Activated CD8-positive, alpha-beta T cell treated with anti-CD3 and anti-CD28 coated beads, Interleukin-2, amount 10 ng/mL, durations not matched to agents 7 days and 5 days (primary cell): ENCODE measurements at regions not wholly inside any gene's neighbourhood (a gene's known extent, or its start where the extent isn't known, plus 50 kb on each side); places are given as distances from the start of the nearest gene placed in this dataset.

Experiments used
- ATAC-seq: fragments of 150-1000 bp; cut with Tn5 transposase; one replicate; pipeline ENCODE4 v1.10.0; 2021; ENCODE audit warnings: moderate library complexity
- CTCF ChIA-PET: fragments of 350-600 bp; sonication (Branson Sonifier 250); formaldehyde crosslinking; loops from one replicate; lab custom pipeline; 2021; ENCODE audit warnings: antibody characterized with exemption; lab: Charles Lee
- POLR2A ChIA-PET: fragments of 350-600 bp; sonication (Branson Sonifier 250); formaldehyde crosslinking; loops from one replicate; lab custom pipeline; 2021; ENCODE audit warnings: antibody characterized with exemption; lab: Charles Lee
- DNase-seq: peaks from one replicate; pipeline ENCODE4 v3.0.0-alpha.2; 2020
- H3K27ac Mint-ChIP-seq: one replicate; pipeline ENCODE4 v1.8.0; 2021; ENCODE audit warnings: mild to moderate bottlenecking, mixed read lengths
- H3K27me3 Mint-ChIP-seq: one replicate; pipeline ENCODE4 v1.8.0; 2021; ENCODE audit warnings: low read depth, mixed read lengths
- H3K36me3 Mint-ChIP-seq: one replicate; pipeline ENCODE4 v1.8.0; 2021; ENCODE audit warnings: low read depth, mixed read lengths
- H3K4me1 Mint-ChIP-seq: one replicate; pipeline ENCODE4 v1.8.0; 2021; ENCODE audit warnings: low read depth, mixed read lengths
- H3K4me3 Mint-ChIP-seq: one replicate; pipeline ENCODE4 v1.8.0; 2021; ENCODE audit warnings: mild to moderate bottlenecking, mixed read lengths
- H3K9me3 Mint-ChIP-seq: one replicate; pipeline ENCODE4 v1.8.0; 2022; ENCODE audit warnings: mixed read lengths; ENCODE audit not compliant: insufficient read depth

DNA sequence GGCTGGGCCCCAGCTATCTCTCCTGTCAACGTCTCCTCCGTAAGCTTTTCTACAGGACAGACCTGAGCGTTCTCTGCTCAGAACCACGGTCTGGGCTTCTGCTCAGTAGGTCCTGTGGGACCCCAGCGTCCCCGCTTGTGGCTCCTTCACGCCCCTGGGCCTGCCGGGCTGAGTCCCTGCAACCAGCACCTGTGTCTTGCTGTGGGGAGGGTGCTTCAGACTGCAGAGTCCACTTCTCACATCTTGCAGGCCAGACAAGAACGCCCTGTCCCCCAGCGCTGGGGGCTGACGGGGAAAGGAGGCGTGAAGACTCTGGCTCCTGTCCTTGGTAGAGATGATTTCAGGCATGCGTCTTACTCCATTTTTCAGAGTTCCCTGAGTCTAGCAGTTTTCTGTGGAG, 1480.8 kb downstream of the BRD1 start:
- no peaks in the 10 kb centered on the region for H3K9me3 Mint-ChIP-seq
- POLR2A ChIA-PET, result no interaction called here
- H3K4me1 Mint-ChIP-seq, result no peaks in the 10 kb centered on the region
- DNase-seq (no peak), ATAC-seq (no peak)
- H3K4me3 Mint-ChIP-seq, result no peak overlapping the region
- no peaks in the 10 kb centered on the region for H3K36me3 Mint-ChIP-seq
- H3K27ac Mint-ChIP-seq, result no peak overlapping the region
- H3K27me3 Mint-ChIP-seq, result no peaks in the 10 kb centered on the region
- CTCF ChIA-PET, result no interaction called here

DNA sequence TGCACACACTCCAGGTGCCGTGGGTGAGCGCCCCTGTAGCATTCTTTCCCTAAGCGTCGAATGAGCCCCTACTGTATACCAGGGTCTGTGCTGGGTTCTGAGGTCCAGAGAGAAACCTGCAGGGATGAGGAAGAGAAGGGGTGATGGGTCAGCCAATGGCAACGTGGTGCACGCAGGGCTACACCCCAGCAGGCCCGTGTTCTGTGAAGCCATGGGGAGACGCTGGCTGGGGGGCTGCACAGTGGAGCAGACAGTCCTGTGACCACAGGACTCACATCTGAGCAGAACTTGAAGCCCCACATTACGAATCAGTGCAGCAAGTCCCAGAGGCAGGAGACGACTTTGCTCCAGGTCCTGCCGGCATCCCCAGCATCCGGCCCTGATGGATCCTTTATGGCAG, 1481.4 kb downstream of the BRD1 start:
- ATAC-seq (no peak), DNase-seq (no peak)
- Mint-ChIP-seq H3K4me1 (no peaks in the 10 kb centered on the region), H3K36me3 (no peaks in the 10 kb centered on the region), H3K9me3 (no peaks in the 10 kb centered on the region), H3K27me3 (peaks cover 4% of the 10 kb centered on the region), H3K27ac (no peak overlapping the region), H3K4me3 (no peak overlapping the region)
- POLR2A ChIA-PET, result no interaction called here
- CTCF ChIA-PET, result no interaction called here

DNA sequence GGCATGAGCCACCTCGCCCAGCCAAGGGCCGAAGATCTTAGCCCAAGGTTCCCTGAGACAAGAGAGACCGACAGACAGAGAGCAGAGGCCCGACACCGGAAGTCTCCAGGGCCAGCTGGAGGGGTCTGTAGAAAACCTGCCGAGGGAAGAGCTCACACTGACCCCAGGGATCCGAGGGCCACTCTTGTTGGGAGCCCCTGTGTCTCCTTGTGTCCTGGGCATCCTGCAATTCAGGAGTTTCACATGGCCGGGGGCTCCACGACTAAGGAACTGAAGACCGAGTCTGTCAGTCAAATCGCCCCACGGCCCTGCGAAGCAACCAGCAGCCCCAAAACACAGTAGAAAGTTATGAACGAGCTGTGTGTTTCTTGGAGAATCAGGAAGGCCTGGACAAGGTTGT, 1482.0 kb downstream of the BRD1 start:
- Mint-ChIP-seq H3K4me3 (no peak overlapping the region), H3K27ac (no peak overlapping the region), H3K4me1 (no peaks in the 10 kb centered on the region), H3K27me3 (peaks cover 5% of the 10 kb centered on the region), H3K36me3 (no peaks in the 10 kb centered on the region), H3K9me3 (no peaks in the 10 kb centered on the region)
- DNase-seq (no peak), ATAC-seq (no peak)
- ChIA-PET CTCF (no interaction called here), POLR2A (no interaction called here)

DNA sequence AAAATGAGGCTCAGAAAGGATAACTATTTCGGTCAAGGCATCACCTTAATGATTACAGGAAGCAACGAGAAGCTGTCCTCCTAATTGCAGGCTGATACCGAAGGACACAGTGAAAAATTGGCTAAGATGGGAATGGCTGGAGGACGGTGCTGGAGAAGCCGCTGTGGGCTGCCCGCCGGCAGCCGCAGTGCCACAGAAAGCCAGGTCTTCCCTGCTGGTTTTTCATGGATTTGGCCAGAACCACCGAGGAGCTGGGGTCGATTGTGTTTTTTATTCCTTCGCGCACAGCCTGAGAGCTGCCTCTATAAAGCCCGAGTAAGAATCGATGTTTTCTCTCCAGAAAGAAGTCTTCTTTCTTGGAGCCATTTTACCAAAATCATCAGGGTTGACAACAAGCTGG, 1484.2 kb downstream of the BRD1 start:
- ChIA-PET CTCF (no interaction called here), POLR2A (no interaction called here)
- Mint-ChIP-seq H3K27ac (no peak overlapping the region), H3K4me1 (no peaks in the 10 kb centered on the region), H3K4me3 (no peak overlapping the region), H3K36me3 (no peaks in the 10 kb centered on the region), H3K27me3 (peaks cover 5% of the 10 kb centered on the region), H3K9me3 (no peaks in the 10 kb centered on the region)
- DNase-seq, result no peak
- no peak for ATAC-seq

DNA sequence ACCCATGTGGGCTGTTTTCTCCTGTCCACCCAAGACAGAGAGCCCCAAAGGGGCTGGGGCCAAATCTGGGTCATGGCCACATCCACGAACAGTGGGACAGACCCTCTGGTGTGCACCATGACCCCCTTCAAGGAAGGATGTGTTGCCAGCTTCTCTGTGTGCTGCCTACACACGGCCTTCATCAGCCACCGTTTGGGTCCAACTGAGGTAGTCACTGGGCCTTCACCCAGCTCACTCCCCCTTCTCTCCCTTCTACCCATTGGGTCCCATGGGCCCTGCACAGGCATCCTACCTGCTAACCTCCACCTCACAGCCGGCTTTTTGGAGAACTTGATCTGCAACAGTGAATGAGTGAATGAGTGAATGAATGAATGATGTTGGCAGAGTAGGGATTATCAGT, 1484.9 kb downstream of the BRD1 start:
- DNase-seq (no peak), ATAC-seq (no peak)
- ChIA-PET POLR2A (no interaction called here), CTCF (no interaction called here)
- Mint-ChIP-seq H3K27me3 (peaks cover 5% of the 10 kb centered on the region), H3K9me3 (no peaks in the 10 kb centered on the region), H3K36me3 (no peaks in the 10 kb centered on the region), H3K27ac (no peak overlapping the region), H3K4me1 (no peaks in the 10 kb centered on the region), H3K4me3 (no peak overlapping the region)

DNA sequence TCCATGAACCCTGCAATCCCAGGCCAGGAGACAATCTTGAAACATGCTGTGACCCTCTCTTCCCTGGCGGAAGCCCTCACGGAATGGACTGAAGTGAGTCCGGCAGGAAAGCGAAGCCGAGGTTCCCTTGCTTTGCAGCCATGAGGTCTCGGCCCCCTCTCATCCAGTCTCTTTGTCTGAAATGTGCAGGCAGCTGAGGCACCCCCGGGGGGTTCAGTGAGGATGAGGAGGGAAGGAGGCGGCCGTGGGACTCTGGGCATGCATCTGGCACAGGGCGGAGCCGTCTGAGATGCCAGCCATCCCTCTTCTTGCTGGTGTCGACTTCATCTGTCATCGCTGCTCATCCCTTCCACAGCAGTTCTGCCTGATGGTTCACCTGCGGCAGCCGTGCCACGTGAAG, 1485.7 kb downstream of the BRD1 start:
- Mint-ChIP-seq H3K4me3 (no peak overlapping the region), H3K27ac (no peak overlapping the region), H3K36me3 (no peaks in the 10 kb centered on the region), H3K27me3 (peaks cover 5% of the 10 kb centered on the region), H3K4me1 (no peaks in the 10 kb centered on the region), H3K9me3 (no peaks in the 10 kb centered on the region)
- POLR2A ChIA-PET, result no interaction called here
- CTCF ChIA-PET, result no interaction called here
- ATAC-seq (no peak), DNase-seq (no peak)

DNA sequence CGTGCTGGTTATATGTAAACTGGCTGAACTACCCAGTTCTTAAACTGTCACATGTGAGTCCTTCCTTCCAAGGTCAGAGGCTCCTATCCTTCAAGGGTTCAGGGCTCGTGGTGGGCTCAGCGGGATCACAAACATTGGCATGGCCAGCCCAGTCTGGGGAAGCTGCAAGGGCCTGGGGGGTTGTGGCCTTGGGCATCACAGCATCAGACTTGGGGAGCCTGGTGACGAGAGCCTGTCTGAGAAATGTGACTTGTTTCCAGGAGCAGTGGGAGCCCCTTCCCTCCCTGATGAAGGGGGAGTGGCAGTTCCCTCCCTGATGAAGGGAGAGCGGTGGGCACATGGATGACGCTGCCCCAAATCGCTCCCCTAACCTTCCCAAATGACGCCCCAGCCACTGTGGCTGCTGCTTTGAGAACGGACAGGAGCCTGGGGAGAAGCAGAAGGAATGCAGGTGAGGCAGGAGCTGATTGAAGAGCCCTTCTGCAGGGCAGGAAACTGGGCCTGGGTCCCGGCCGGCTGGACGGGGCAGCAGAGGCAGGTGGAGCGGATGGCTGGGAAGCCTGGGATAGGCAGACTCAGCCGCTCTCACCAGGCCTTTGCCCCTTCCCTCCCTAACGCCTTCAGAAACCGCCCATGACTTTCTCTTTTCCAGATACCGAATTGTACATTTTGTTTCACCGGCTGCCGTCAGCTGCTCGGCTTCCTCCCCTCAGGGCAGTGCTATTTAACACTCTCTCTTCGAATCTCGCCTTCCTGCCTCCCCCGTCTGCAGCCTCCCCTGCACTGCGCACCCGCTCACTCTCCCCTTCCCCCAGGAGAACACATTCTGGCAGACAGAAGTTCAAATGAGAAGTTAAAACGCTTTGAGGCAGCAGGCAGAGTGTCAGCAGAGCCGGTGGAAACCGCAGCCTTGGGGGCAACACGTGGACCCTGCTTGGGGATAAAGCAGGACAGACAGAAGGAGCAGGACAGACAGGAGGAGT, 1486.7 kb downstream of the BRD1 start:
- Mint-ChIP-seq H3K9me3 (no peaks in the 10 kb centered on the region), H3K4me1 (no peaks in the 10 kb centered on the region), H3K27ac (no peak overlapping the region), H3K36me3 (no peaks in the 10 kb centered on the region), H3K4me3 (no peak overlapping the region), H3K27me3 (peaks cover 5% of the 10 kb centered on the region)
- no peak for ATAC-seq
- CTCF ChIA-PET, result no interaction called here
- no peak for DNase-seq
- POLR2A ChIA-PET, result no interaction called here

DNA sequence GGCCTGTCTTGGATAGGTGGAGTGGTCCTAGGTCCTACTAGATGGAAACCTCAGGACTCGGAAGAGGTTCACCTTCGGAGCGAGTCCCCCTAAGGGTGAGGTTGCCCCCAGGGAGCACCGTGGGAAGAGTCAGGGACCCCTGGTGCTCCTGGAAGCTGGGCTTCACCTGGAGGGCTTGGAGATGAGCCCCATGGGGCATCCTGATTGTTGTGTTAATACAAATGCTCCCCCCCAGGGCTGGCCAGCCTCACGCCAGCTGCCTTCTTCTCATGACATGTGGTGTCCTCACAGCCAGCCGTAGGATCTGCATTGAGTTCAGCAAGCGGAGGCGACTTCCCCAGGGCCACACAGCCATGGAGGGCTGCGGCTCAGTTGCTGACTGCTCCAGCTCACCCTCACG, 1487.5 kb downstream of the BRD1 start:
- ATAC-seq (no peak), DNase-seq (no peak)
- H3K4me3 Mint-ChIP-seq, result no peak overlapping the region
- H3K27me3 Mint-ChIP-seq, result peaks cover 5% of the 10 kb centered on the region
- CTCF ChIA-PET, result no interaction called here
- no peak overlapping the region for H3K27ac Mint-ChIP-seq
- POLR2A ChIA-PET, result no interaction called here
- H3K4me1 Mint-ChIP-seq, result no peaks in the 10 kb centered on the region
- no peaks in the 10 kb centered on the region for H3K9me3 Mint-ChIP-seq
- no peaks in the 10 kb centered on the region for H3K36me3 Mint-ChIP-seq

DNA sequence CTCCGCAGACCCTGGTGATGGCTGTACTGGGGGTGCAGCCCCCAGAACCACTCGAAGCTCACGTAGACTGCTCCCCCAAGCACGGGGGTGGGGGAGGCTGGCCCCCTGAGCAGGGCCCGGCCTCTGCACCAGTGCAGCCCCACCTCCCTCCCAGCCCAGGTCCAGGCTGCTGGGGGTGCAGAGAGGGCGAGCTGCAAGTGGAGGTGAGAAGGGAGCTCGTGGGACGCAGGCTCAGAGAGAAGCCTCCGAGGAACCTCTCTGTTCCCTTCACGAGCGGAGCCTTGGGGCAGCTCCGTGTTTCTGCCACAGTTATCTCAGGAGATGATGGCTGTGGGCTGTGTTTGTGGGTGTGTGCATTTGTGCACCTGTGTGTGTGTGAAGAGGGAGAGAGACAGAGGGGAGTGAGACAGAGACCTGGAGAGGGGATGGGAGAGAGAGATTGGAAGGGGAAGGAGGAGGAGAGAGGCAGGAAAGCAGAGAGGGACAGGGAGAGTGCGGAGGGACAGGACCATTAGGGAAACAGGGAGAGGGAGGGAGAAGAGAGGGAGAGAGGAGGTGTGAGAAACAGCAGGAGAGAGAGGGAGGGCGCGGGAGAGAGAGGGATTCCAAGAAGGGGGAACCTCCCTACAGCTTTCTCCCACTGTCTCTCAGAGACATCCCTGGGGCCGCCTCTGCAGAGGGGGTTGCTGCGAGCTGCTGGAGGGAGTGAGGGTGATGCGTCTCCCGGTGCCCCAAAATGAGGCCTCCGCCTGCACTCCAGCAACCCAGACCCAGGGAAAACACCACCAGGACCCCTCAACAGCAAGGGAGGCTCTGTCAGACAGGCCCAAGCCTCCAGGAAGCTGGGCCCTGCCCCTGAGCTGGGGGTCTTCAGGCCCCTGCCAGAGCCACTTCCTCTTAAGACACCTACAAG, 1488.6 kb downstream of the BRD1 start:
- POLR2A ChIA-PET, result no interaction called here
- Mint-ChIP-seq H3K4me1 (no peaks in the 10 kb centered on the region), H3K27me3 (peaks cover 5% of the 10 kb centered on the region), H3K9me3 (no peaks in the 10 kb centered on the region), H3K27ac (no peak overlapping the region), H3K4me3 (no peak overlapping the region), H3K36me3 (no peaks in the 10 kb centered on the region)
- no peak for ATAC-seq
- CTCF ChIA-PET, result no interaction called here
- DNase-seq, result no peak

DNA sequence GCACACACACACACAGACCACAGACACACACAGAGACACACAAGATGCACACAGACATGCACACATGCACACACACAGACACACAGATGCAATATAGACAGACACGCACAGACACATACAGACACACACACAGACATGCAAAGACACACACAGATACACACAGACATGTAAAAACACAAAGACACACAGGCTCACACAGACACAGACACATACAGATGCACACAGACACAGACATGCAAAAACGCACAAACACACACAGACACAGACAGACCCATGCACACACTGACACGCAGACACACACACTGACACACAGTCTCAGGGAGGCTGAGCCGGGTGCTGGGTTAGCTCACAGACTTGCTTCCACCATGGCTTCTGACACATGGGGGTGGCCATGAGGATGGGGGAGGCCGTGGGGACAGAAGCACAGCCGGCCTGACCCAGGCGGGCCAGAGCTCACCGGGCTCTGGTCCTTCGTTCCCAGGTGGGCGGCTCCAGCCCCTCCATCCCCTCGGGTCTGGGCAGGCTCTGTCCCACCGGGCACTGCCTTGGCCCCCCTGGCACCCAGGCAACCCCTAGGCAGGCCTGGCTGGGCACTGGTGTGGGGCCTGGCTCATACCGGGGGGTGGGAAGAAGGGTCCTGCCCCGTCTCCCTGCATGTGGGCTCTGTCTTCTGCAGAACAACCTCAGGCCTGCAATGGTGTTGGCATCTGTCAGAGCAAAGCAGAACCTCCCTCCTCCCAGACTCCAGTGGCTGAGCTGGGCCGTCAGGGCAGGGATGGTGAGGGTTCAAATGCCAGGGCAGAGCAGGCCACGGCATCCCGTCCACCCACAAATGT, 1489.5 kb downstream of the BRD1 start:
- Mint-ChIP-seq H3K4me1 (no peaks in the 10 kb centered on the region), H3K4me3 (no peak overlapping the region), H3K27me3 (peaks cover 5% of the 10 kb centered on the region), H3K27ac (no peak overlapping the region), H3K36me3 (no peaks in the 10 kb centered on the region), H3K9me3 (no peaks in the 10 kb centered on the region)
- ChIA-PET CTCF (no interaction called here), POLR2A (no interaction called here)
- ATAC-seq, result no peak
- DNase-seq, result no peak

DNA sequence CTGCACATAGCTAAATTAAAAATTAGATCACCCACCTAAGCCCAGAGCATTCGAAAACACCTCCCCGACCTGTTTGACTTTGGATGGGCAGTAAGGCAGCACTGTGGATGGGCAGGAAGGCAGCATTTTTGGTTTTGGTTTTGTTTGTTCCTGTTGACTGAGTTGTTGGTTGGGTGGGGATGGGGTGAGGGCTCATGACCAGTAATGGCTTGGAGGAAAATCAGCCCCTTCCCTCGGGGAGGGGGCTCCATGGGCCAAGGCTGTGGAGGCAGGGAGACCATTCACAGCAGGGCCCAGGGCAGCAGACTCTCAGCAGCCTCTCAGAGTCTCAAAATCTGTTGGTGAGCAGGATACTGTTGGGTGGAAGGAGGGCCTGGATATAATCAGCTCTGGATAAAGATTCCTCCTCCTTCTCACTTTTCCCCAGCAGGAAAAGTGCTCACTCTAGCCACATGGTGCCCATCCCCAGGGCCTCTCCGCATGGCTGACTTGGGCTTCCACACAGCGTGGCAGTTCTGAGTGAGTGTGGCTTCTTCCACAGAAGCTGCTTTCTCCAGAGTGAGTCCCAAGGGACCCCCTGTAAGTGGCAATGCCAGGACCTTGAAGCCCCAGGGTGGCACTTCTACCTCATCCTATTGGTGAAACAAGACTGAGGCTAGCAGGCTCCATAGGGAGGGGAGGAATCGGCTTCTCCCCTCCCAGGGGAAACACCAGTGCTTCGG, 1491.2 kb downstream of the BRD1 start:
- no peaks in the 10 kb centered on the region for H3K36me3 Mint-ChIP-seq
- H3K4me3 Mint-ChIP-seq, result no peak overlapping the region
- no peak overlapping the region for H3K27ac Mint-ChIP-seq
- ATAC-seq, result no peak
- POLR2A ChIA-PET, result no interaction called here
- no peaks in the 10 kb centered on the region for H3K9me3 Mint-ChIP-seq
- CTCF ChIA-PET, result no interaction called here
- no peaks in the 10 kb centered on the region for H3K4me1 Mint-ChIP-seq
- peaks cover 3% of the 10 kb centered on the region for H3K27me3 Mint-ChIP-seq
- no peak for DNase-seq
